AG04450 (cell line): ENCODE measurements at regions not wholly inside any gene's neighbourhood (a gene's known extent, or its start where the extent isn't known, plus 50 kb on each side); places are given as distances from the start of the nearest gene placed in this dataset.
A peak's percentile ranks its signal among the peaks of the same experiment; 100 is the strongest.

Source experiments
- CTCF ChIA-PET: fragments of 300-600, 350-600 bp; formaldehyde crosslinking; extraction: SDS; loops from one replicate; lab custom pipeline; 2022; ENCODE audit warnings: antibody characterized with exemption, inconsistent platforms; lab: Charles Lee
- POLR2A ChIA-PET: fragments of 350-600 bp; formaldehyde crosslinking; extraction: SDS; loops from one replicate; lab custom pipeline; 2021; ENCODE audit warnings: antibody characterized with exemption, inconsistent platforms; lab: Yijun Ruan, JAX
- DNase-seq: peaks from one replicate; pipeline ENCODE4 v3.0.0-alpha.2; 2011; ENCODE audit warnings: low read depth, low spot score
- H3K27ac ChIP-seq: one replicate; pipeline ENCODE4 v1.5.1; 2012; ENCODE audit warnings: low read depth, low read length, control low read depth
- H3K27me3 ChIP-seq: one replicate; pipeline ENCODE4 v1.6.0; 2012; ENCODE audit warnings: low read length; ENCODE audit not compliant: control insufficient read depth, insufficient read depth
- H3K4me3 ChIP-seq: 2 replicates; pipeline ENCODE4 v1.5.1; 2011; ENCODE audit warnings: mild to moderate bottlenecking, low read depth, low read length, control low read depth
- H3K9me3 ChIP-seq: 2 replicates; pipeline ENCODE4 v1.5.1; 2012; ENCODE audit warnings: low read length; ENCODE audit not compliant: control insufficient read depth, insufficient read depth
- CTCF ChIP-seq: IDR thresholded peaks from 2 replicates; pipeline ENCODE4 v1.5.1; 2011; ENCODE audit warnings: low read depth, low read length, control low read depth, inconsistent platforms

DNA sequence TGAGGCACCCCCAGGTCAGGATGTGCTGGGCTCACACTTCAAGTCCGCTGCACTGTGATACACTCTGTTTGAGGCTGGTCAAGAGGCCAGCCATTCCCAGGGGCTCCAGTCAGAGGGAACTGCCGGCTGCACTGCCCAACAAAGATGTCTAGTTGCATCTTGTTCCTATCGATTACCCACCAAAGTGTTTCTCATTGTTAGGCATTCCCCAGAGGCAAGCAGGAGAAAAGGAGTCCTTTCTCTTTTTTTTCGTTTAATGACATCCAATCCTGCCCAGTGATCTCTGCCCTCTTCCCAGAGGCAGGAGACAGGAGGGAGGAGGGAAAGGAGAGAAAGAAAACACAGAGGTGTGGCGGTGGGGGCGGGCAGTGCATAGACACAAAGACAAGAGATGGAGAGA lies 150.4 kb downstream of the OMA1 start:
- CTCF ChIA-PET = no interaction called here
- Histone ChIP-seq H3K9me3 (no peaks in the 10 kb centered on the region), H3K27me3 (no peaks in the 10 kb centered on the region), H3K4me3 (no peak overlapping the region), H3K27ac (peak overlapping the region; percentile 80)
- POLR2A ChIA-PET = no interaction called here
- DNase-seq = no peak
- TF ChIP-seq CTCF = no peak

DNA sequence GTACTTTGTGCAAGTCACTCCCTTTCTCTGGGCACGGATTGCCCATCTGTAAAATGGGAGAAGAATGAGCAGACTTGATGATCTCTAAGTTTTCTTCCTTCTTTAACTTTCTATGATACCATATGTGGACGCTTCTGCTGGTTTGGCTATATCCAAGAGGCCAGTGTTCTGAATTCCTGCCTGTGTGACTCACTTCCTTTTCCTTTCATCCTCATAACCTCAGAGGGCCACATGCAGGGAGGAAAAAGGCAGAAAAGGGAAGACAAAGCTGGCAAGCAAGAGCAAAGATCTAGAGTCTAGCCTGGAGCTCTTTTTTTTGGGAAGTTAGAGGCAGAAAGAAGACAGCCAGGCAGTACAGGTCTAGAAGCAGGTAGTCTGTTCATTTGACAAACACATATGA lies 151.2 kb downstream of the OMA1 start:
- POLR2A ChIA-PET = no interaction called here
- CTCF ChIA-PET = no interaction called here
- no peaks in the 10 kb centered on the region for H3K9me3 ChIP-seq

GRCh38 chr1:58392083-58392482 lies 154.4 kb downstream of the OMA1 start:
- no peaks in the 10 kb centered on the region for H3K9me3 ChIP-seq
- DNase-seq = no peak
- H3K4me3 ChIP-seq = no peak overlapping the region
- no peaks in the 10 kb centered on the region for H3K27me3 ChIP-seq
- ChIA-PET POLR2A (no interaction called here), CTCF (no interaction called here)
- no peak for TF ChIP-seq CTCF
- no peak overlapping the region for H3K27ac ChIP-seq

More for the DNA sequence above, 151.2 kb downstream of the OMA1 start:
- no peak overlapping the region for H3K4me3 ChIP-seq
- H3K27ac ChIP-seq = peak overlapping the region; percentile 80
- no peaks in the 10 kb centered on the region for H3K27me3 ChIP-seq
- DNase-seq = peak; percentile 78
- TF ChIP-seq CTCF = no peak

DNA sequence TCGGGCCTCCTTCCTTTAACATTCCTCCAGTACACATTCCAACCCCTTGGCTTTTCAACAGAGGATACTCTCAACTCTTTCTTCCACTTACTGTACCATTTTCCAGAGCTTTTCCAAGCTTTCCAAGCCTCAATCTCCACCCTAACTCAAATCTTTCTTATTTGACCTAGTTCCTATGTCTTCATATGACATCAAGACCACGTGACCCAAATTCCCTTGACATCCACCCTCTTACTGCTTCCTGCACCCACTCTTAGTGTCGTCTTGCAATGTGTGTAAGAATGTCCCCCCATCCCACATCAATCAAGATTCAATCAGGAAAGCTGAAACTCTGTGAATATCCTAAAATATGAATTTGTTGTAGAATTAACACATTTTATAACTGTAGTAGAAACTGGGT lies 155.0 kb downstream of the OMA1 start:
- CTCF ChIA-PET = no interaction called here
- TF ChIP-seq CTCF = no peak
- H3K27me3 ChIP-seq = no peaks in the 10 kb centered on the region
- no peak overlapping the region for H3K27ac ChIP-seq
- DNase-seq = no peak
- no peak overlapping the region for H3K4me3 ChIP-seq
- POLR2A ChIA-PET = no interaction called here
- H3K9me3 ChIP-seq = no peaks in the 10 kb centered on the region

GRCh38 chr1:58391056-58391455 lies 155.5 kb downstream of the OMA1 start:
- no peak for TF ChIP-seq CTCF
- Histone ChIP-seq H3K27me3 (no peaks in the 10 kb centered on the region), H3K9me3 (no peaks in the 10 kb centered on the region), H3K27ac (no peak overlapping the region), H3K4me3 (no peak overlapping the region)
- DNase-seq = no peak
- POLR2A ChIA-PET = no interaction called here
- CTCF ChIA-PET = no interaction called here
